ENCODE measurements at regions not wholly inside any gene's neighbourhood (a gene's known extent, or its start where the extent isn't known, plus 50 kb on each side); places are given as distances from the start of the nearest gene placed in this dataset.

- TF ChIP-seq, protein P1, sequence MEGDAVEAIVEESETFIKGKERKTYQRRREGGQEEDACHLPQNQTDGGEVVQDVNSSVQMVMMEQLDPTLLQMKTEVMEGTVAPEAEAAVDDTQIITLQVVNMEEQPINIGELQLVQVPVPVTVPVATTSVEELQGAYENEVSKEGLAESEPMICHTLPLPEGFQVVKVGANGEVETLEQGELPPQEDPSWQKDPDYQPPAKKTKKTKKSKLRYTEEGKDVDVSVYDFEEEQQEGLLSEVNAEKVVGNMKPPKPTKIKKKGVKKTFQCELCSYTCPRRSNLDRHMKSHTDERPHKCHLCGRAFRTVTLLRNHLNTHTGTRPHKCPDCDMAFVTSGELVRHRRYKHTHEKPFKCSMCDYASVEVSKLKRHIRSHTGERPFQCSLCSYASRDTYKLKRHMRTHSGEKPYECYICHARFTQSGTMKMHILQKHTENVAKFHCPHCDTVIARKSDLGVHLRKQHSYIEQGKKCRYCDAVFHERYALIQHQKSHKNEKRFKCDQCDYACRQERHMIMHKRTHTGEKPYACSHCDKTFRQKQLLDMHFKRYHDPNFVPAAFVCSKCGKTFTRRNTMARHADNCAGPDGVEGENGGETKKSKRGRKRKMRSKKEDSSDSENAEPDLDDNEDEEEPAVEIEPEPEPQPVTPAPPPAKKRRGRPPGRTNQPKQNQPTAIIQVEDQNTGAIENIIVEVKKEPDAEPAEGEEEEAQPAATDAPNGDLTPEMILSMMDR (IDR thresholded peaks at IDR 0.05): no peak
- TF ChIP-seq EP300 (IDR thresholded peaks at IDR 0.05): no peak
Measured at GRCh38 chr3:154728285-154728684, 298.3 kb upstream of the GPR149 start.
